A673 (cell line): ENCODE measurements at regions not wholly inside any gene's neighbourhood (a gene's known extent, or its start where the extent isn't known, plus 50 kb on each side); places are given as distances from the start of the nearest gene placed in this dataset.

Experiments
- EZH2 ChIP-seq: fragments of 200-600 bp; sonication (generic); IDR thresholded peaks from 2 replicates; pipeline ENCODE4 v1.6.1; 2017; ENCODE audit warnings: borderline replicate concordance, low read depth, mild to moderate bottlenecking, mixed read lengths, antibody characterized with exemption, low read length; ENCODE audit not compliant: poor library complexity, severe bottlenecking
- TF ChIP-seq, protein P1 (sequence below): fragments of 300-800, 200-600 bp; sonication (generic); conservative IDR thresholded peaks from 2 replicates; pipeline ENCODE4 v1.5.1; 2017; ENCODE audit warnings: low read depth, mild to moderate bottlenecking, antibody characterized with exemption, low read length, moderate library complexity, mixed read lengths

DNA sequence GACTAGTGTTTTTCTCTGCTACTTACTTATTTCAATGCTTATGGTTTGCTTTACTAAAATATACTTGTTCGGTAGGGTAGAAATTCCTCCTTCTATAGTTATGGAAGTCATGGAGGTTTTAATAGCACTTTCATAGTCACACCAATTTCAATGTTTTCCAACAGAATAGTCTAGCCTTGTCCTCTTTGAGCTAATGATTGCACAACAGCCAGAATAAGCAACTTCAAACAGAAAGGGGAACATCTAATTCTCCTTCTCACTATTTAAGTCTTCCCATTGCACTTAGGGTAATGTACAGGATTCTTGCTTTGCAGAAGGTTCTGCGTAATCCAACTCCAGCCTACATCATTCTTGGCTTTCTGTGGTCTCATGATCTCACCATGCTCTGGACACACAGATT is 287.7 kb upstream of the GCFC2 start:
- no peak for TF ChIP-seq EZH2
- TF ChIP-seq, protein P1, sequence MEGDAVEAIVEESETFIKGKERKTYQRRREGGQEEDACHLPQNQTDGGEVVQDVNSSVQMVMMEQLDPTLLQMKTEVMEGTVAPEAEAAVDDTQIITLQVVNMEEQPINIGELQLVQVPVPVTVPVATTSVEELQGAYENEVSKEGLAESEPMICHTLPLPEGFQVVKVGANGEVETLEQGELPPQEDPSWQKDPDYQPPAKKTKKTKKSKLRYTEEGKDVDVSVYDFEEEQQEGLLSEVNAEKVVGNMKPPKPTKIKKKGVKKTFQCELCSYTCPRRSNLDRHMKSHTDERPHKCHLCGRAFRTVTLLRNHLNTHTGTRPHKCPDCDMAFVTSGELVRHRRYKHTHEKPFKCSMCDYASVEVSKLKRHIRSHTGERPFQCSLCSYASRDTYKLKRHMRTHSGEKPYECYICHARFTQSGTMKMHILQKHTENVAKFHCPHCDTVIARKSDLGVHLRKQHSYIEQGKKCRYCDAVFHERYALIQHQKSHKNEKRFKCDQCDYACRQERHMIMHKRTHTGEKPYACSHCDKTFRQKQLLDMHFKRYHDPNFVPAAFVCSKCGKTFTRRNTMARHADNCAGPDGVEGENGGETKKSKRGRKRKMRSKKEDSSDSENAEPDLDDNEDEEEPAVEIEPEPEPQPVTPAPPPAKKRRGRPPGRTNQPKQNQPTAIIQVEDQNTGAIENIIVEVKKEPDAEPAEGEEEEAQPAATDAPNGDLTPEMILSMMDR: no peak
